HG02623 (cell line): ENCODE measurements at regions not wholly inside any gene's neighbourhood (a gene's known extent, or its start where the extent isn't known, plus 50 kb on each side); places are given as distances from the start of the nearest gene placed in this dataset.

Source experiments
- ATAC-seq: cut with Tn5 transposase; IDR thresholded peaks from one replicate; pipeline ENCODE4 v1.9.1; 2021; ENCODE audit warnings: moderate library complexity; ENCODE audit not compliant: unreplicated experiment

DNA sequence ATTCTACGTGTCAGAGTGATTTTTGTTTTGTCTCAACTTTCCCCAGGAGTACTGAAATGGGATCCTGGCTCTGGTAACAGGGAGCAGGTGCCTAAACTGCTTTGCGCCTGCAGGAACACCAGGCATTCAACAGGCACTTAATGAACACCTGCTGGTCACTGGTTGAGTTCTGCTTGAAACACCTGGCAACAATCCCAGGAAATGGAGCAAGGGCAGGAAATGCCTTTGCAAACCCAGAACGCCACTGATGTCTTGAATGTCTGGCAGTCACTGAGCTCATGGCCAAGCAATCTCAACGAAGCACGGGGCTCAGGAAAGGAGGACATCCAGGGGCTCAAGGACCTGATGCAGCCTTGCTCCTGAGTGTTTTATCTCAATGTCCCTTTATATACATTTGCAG, 360.0 kb upstream of the RAB6C start:
- no peak for ATAC-seq

DNA sequence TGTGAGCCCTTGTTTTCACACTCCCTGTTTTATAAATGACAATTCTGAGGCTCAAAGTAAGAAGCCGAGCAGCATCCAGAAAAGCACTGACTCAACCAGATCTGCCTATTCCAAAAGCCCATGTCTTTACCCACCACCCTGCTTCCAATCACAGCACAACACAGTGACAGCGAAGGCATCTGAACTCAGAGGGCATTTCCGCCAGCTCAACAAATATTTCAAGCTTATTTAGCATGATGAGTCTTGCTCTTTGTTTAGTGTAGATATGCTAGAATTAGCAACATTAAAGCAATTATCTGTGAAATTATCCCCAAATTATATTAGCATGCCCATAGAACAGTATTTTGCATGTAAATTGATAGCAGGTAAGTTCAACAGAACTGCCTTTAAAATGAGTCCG, 359.1 kb upstream of the RAB6C start:
- ATAC-seq: no peak

DNA sequence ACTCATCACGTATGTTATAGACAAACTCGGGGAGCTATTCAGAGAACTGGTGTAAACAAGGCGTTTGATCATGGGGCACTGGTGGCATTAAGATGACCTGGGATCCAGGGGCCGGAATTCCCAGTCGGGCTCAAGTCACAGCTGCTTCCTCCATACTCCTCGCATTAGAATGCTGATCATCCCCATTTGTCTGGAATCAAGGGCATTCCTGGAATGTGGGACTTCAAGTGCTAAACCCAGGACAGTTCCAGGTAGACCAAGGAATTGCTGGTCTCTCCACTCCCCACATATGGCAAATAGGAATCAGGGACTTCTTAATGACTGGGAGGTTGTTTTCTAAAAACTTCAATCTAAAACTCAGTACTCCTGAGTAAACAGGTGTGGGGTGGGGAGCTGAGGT, 355.7 kb upstream of the RAB6C start:
- no peak for ATAC-seq

DNA sequence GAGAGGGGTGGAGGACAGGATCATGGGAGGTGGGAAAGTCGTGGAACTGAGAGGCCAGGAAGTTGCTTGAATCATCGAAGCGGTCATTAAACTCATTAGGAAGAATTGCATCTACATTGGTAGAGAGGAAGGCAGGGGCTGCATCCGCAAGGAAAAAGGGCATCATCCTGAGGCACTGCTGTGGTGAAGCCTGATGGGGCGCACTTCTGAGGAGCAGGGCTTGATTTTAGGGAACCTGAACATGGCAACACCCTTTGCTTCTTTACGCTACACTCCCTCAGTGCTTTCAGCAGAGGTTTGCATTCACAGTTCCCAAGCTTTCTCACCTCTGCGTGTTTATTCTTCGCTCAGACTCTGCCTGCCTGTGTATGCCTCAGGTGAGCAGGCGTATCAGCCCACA, 352.0 kb upstream of the RAB6C start:
- no peak for ATAC-seq

DNA sequence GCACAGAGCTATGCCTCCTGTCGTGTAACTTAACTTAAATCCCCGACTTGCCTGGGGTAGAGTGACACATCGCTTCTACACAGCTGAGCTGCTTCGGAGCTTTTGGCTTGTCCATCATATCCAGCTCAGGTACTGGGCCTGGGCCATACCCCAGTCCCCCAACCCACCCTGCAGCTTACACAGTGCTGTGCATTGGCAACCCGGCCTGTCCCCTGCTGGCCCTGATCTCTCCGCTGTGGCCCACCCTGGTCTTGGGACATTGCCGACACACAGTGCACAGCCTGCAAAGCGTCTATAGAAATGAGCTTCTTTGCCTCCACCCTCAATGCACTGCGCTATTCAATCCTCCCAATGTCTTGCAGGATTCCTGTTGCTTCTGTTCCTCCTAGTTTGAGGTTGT, 342.8 kb upstream of the RAB6C start:
- ATAC-seq: no peak

DNA sequence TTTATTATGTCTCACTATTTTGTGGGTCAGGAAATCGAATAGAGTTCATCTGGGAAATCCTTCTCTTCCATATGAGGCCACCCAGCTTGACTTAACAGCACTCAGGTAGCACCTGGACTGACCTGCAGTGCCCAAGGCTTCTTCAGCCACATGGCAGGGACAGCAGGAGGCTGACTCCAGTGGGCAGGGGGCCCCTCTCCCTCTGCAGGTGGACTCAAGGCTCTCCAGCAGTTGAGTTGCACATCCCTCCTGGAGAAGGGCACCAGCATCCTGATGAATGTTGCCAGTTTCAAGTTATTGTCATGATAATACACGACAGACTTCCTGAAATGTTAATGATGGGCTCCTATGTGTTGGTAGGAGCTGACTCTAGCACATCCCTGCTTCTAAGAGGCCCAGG, 338.1 kb upstream of the RAB6C start:
- ATAC-seq: no peak

DNA sequence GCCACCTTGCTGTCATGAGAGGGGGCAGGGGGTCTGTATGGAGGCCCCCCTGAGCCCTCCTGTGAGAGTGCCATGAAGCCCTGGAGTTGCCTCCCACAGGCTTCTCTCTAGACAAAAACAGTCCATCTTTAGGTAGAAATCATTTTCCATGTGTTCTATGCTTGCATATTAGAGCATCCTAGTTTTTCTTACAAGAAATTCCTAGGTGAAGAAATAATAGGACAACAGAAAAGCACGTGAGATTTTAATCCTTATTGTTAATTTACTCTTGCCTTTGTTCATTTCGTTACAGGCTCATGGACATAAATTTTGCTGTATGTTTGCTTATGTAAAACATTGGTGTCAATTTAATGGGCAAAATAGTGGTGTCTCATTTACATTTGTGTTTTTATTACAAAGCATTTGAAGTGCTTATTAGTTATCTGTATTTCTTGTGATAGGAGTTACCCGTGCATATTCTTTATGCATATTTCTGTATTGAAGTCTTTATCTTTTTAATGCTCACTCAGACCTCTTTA, 336.9 kb upstream of the RAB6C start:
- ATAC-seq: no peak

DNA sequence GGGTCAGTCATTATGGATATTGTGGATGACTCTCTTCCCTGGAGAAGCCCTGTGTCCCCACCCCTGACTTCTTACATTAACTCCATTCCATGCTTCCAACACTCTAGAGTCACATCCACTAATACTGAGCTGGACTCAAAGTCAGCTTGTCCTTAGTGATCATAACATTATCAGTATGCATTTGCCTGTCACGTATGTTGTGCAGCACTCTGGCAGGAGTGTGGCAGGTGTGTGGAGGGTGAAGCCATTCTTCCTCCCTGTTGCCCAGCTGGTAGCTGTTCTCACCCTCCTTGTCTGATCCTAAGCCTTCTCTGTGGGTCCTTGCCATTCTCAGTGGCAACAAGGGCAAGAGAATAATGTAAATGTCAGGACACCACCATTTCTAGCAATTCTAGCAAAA, 334.1 kb upstream of the RAB6C start:
- ATAC-seq: no peak

DNA sequence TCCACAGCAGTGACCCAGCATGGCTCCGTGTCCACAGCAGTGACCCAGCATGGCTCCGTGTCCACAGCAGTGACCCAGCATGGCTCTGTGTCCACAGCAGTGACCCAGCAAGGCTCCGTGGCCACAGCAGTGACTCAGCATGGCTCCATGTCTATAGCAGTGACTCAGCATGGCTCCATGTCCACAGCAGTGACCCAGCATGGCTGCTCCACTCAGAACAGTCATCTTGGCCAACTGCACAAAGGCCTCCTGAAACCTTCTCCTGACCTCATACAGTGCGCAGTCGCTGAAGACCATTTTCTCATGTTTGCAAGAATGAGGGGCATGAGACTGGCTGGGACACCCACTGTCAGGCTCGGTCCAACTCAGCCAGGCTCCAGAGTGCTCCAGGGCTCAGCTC, 333.4 kb upstream of the RAB6C start:
- no peak for ATAC-seq

DNA sequence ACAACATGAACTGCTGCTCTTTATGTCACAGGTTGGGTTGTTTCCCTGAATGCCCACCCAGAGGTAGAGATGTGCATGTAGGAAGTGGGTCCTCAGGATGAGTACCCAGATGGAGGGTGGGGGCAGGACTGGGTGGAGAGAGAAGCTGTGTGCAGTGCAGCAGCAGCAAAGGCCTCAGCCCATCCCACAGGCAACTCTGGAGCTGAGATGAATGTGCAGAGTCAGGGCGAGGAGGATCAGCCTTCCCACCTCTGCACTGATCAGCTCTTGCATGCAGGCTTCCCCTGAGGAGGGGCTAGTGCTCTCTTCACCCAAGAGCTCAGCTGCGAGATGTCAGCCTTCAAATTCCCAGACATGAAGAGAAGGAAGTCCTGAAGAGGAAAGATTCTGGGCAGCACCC, 326.2 kb upstream of the RAB6C start:
- ATAC-seq: no peak

DNA sequence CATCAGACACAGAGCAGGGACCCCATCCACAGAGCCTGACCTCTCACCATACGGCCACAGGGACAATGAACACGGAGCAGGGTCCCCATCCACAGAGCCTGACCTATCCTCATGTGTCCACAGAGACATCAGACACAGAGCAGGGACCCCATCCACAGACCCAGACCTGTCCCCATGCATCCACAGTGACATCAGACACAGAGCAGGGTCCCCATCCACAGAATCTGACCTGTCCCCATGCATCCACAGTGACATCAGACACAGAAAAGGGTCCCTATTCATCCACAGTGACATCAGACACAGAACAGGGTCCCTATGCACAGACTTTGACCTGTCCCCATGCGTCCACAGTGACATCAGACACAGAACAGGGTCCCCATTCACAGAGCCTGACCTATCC, 325.1 kb upstream of the RAB6C start:
- no peak for ATAC-seq

DNA sequence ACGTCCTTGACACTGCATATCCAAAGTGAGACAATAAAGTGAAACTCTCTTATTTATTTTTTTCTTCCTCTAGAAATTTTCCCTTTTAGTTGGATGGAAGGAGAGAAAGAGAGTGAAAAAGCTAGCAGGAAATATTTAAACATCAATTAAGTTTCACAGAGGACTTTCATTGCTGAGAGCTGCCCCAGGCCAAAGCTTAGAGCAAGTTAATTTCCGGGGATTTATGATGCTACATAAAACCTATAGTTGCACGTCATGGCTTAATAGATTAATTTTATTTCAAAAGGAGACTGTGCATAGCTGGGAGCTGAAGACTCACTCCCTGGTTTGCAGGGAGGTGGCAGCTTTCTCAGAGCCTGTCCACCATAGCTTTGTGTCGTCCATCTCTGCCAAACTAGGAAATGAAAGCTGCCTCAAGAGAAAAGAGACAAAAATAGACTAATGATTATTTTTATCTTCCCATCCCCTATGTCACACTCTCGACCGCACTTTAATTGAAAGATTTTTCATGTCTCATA, 323.3 kb upstream of the RAB6C start:
- ATAC-seq: no peak

DNA sequence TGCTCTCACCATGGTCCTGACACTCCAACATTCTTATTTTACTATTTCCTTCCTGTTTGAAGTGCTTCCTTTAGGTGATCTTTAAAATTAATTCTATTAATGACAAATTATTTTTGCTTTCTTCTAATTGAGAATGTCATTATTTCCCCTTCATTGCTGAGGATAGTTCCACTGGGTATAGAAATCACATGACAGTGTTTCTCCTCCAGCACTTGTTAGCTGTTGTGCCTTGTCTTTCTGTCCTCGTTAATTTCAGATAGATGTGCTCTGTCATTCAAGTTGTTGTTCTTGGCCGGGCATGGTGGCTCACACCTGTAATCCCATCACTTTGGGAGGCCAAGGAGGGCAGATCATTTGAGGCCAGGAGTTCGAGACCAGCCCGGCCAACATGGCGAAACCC, 321.0 kb upstream of the RAB6C start:
- no peak for ATAC-seq

DNA sequence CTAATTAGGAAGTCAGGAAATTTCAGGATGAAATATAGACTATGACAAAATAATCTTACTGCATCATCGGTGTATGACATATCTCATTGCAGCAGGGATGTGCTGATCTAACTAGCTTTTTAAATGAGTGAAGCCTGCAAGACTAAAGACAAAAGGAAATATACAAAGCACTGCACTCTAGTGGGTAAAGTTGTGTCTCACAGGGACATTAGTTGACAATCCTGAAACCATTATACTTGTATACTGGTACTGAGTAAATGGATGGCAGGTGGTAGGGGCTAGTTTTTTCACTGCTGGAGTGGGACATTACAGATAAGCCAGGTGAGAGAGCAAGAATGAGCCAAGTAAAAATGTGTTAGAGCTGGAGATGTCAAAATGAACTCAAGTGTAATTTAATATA, 317.5 kb upstream of the RAB6C start:
- ATAC-seq: no peak

DNA sequence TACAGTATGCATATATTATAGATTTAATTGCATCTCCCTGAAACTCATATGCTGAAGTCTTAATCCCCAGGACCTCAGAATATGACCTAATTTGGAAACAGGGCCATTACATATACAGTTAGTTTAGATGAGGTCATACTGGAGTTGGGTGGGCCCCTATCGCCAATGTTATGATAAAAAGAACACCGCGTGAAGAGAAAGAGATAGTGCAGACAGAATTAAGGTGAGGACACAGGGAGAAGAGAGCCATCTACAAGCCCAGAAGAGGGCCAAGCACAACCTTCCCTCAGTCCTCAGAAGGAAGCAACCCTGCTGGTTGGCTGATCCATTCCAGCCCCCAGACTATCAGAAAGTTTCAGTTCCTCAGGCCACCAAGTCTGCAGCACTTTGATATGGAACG, 311.9 kb upstream of the RAB6C start:
- ATAC-seq: no peak

DNA sequence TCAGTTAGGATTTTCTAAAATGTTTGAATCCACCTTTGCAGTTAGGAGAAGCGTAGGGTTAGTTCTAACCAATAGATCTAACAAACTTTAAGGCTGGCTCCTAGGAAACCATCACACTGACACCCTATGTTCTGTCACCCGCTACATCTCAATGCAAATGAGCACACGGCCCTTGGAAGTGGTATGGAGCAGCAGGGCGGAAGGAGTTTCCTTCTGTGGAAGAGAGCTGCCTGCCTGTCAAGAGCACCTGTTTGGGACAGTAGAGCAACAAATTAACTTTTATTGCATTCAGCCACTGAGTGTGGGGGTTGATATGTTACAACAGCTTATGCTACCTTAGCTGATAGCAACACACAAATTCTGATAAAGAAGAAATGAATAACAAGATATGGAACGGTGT, 306.9 kb upstream of the RAB6C start:
- no peak for ATAC-seq

DNA sequence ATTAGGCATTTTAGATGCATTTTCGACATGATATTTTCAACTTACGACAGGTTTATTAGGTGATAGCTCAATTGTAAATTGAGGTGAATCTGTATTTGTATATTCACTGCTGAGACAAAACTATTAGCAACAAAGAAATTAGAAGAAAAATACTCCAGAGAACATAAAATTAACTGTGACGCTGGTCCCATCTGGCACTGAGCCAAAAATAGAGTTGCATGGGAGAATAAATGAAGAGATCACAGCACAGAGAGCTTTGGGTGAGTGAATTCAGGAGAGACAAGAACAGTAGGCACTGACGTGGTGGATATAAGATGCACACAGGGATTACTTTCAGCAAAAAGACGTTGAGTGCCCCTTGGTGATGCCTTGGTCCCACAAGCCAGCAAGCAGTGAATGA, 306.2 kb upstream of the RAB6C start:
- ATAC-seq: no peak

DNA sequence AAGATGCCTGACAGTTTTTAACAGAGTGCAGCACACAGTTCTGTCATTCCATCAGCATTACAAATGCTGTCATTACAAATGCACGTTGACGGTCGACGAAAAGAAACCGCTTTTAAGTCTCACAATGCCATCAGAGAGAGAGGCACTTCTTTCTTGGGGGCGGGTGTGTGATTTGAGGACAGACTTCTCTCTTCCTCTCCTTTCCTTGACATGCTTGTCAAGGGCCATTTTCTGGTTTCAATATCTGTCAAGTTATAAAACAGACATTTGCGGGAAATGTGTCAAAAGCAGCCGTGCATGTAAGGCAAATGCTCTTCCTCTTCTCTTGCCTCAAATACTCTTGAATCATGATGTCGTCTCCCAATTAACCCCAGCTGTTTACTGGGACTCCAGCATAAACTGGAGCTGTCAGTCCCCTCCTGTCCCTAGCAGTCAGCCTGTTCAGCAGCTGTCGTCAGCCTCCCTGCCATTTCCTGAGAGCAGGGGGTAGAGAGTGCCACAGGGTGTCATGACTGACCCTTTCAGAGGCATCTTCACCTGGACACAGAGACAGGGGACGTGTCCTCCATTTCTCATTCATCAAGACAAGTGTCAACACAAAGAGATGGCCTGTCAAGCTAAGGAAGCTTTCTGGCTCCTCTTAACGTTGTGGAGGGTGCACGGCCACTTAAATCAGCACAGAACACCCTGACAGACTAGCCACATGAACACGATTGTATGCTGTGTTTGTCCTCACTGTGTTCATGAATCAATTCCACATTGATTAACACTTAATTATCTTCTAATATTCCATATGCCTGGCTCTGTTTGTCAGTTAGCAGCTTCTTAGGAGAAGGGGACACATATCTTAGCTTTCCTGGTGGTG, 305.4 kb upstream of the RAB6C start:
- ATAC-seq: peak; percentile 55

DNA sequence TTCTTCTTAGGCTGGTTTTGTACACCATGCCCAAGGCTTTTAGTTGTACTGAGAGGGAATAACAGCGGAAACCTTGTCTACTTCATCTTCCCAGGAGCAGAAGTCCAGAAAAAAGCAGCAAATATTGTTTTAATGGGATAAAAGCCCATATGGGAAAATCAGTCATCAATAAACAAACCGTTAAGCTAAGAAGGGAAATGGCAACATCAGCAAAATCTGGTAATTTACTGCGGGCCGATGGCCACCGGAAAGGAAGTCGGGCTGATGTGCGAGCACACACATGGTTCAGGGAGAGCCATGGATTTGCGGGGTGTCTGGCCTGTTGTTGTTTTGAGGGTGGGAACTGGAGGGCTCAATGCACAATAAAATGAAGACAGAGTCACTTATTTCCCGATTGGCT, 300.7 kb upstream of the RAB6C start:
- ATAC-seq: no peak

DNA sequence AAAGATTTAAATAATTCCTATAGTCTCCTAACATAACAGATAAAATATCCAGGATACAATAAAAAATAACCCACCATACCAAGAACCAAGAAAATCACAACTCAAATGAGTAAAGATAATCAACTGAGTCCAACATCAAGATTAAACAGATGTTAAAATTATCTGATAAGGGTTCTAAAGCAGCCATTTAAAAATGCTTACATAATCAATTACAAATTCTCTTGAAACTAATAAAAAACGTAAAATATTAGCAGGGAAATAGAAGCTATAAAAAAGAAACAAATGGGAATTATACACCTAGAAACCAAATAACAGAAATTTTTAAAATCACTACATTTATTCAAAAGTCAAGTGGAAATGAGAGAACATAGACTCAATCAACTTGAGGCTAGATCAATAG, 297.7 kb upstream of the RAB6C start:
- ATAC-seq: no peak

DNA sequence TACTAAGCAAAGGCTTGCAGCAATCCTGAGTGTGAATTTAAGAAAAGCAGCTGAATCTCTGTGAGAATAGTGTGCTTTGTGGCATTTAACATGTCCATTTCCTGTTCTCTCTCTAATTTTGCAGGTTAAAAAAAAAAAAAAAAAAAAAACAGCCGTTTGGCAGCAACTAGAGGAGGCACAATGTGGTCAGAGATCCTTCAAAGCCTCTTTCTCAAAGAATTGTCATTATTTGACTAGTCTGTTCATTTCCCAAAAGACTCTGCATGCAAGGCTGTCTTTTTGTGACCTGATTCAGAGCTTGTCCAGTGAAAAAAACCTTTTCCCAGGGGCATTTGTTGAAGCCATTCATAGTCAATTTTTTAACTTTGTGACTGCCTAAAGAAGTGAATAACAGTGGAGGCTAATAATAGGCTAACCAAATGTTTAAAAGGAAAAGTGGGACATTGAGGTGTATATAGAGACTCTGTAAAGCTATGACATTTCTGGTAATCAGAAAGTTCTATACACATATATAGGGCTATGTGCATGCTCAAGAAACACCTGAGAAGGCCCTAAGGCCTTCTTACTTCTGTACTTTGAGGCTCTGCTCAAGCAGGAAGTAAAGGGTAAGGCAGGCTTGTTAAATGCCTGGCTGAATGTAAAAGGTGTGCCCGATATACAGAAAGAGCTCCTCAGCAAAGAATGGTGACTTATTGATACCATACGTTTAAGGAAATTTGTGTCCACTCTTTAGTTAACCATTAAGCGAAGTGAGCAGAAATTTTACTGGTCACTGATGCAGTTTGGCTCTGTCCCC, 289.6 kb upstream of the RAB6C start:
- no peak for ATAC-seq

DNA sequence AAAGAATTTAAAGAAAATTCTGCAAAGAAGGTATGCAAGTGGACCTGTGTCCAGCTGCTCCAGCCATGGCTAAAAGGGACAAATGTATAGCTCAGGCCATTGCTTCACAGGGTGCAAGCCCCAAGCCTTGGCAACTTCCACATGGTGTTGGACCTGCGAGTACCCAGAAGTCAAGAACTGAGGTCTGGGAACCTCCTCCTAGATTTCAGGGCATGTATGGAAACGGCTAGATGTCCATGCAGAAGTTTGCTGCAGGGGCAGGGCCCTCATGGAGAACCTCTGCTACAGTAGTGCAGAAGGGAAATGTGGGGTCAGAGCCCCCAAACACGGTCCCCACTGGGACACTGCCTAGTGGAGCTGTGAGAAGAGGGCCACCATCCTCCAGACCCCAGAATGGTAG, 284.0 kb upstream of the RAB6C start:
- ATAC-seq: no peak
